ENCODE measurements at regions not wholly inside any gene's neighbourhood (a gene's known extent, or its start where the extent isn't known, plus 50 kb on each side); places are given as distances from the start of the nearest gene placed in this dataset.

- DNase-seq (ENCODE audit: low spot score) = no peak
Measured at GRCh38 chr5:34502581-34502980, 153.5 kb upstream of the RAI14 start.

GRCh38 chr5:34503379-34504253, 152.5 kb upstream of the RAI14 start:
- no peak for DNase-seq (ENCODE audit: low spot score)

- no peak for DNase-seq (ENCODE audit: low spot score)
Measured at GRCh38 chr5:34504967-34505366, 151.2 kb upstream of the RAI14 start.

GRCh38 chr5:34505731-34506130, 150.4 kb upstream of the RAI14 start:
- DNase-seq (ENCODE audit: low spot score) = no peak

- DNase-seq (ENCODE audit: low spot score) = no peak
Measured at GRCh38 chr5:34507933-34508332, 148.2 kb upstream of the RAI14 start.

- DNase-seq (ENCODE audit: low spot score) = no peak
Measured at GRCh38 chr5:34509392-34509791, 146.7 kb upstream of the RAI14 start.

- no peak for DNase-seq (ENCODE audit: low spot score)
Measured at GRCh38 chr5:34510002-34510401, 146.1 kb upstream of the RAI14 start.

- DNase-seq (ENCODE audit: low spot score) = no peak
Measured at GRCh38 chr5:34511063-34511462, 145.1 kb upstream of the RAI14 start.

- no peak for DNase-seq (ENCODE audit: low spot score)
Measured at GRCh38 chr5:34511481-34511880, 144.6 kb upstream of the RAI14 start.

GRCh38 chr5:34511915-34512314, 144.2 kb upstream of the RAI14 start:
- DNase-seq (ENCODE audit: low spot score) = no peak

- no peak for DNase-seq (ENCODE audit: low spot score)
Measured at GRCh38 chr5:34516166-34516565, 140.0 kb upstream of the RAI14 start.

GRCh38 chr5:34516686-34517085, 139.4 kb upstream of the RAI14 start:
- no peak for DNase-seq (ENCODE audit: low spot score)

GRCh38 chr5:34517249-34517648, 138.9 kb upstream of the RAI14 start:
- no peak for DNase-seq (ENCODE audit: low spot score)

- DNase-seq (ENCODE audit: low spot score) = no peak
Measured at GRCh38 chr5:34519489-34520220, 136.5 kb upstream of the RAI14 start.

GRCh38 chr5:34521628-34522290, 134.4 kb upstream of the RAI14 start:
- no peak for DNase-seq (ENCODE audit: low spot score)

- peak; percentile 84 for DNase-seq (ENCODE audit: low spot score)
Measured at GRCh38 chr5:34522599-34523386, 133.3 kb upstream of the RAI14 start.

- DNase-seq (ENCODE audit: low spot score) = no peak
Measured at GRCh38 chr5:34523387-34523726, 132.8 kb upstream of the RAI14 start.

GRCh38 chr5:34524123-34524522, 132.0 kb upstream of the RAI14 start:
- DNase-seq (ENCODE audit: low spot score) = no peak

GRCh38 chr5:34525761-34526160, 130.4 kb upstream of the RAI14 start:
- no peak for DNase-seq (ENCODE audit: low spot score)

- no peak for DNase-seq (ENCODE audit: low spot score)
Measured at GRCh38 chr5:34526682-34527305, 129.3 kb upstream of the RAI14 start.

GRCh38 chr5:34529581-34530331, 126.4 kb upstream of the RAI14 start:
- no peak for DNase-seq (ENCODE audit: low spot score)

Measured in H4 (cell line).